IMR-90 (cell line): ENCODE measurements at regions not wholly inside any gene's neighbourhood (a gene's known extent, or its start where the extent isn't known, plus 50 kb on each side); places are given as distances from the start of the nearest gene placed in this dataset.

Experiments
- ATAC-seq: fragments of 200-7000 bp; cut with Tn5 transposase; 2 replicates; pipeline ENCODE4 v1.9.1; 2020; ENCODE audit warnings: low read depth, mild to moderate bottlenecking, moderate library complexity
- BruUV-seq: library from RNA; stranded (reverse); fragments of 400-500 nt; replicated peaks from 2 replicates; lab custom pipeline; 2021; lab: Mats Ljungman, UMichigan
- CTCF ChIA-PET: fragments of 300-600 bp; formaldehyde crosslinking; extraction: SDS; loops from one replicate; lab custom pipeline; 2021; ENCODE audit warnings: antibody characterized with exemption; lab: Yijun Ruan, JAX
- POLR2A ChIA-PET: fragments of 300-600 bp; sonication (Branson Sonifier 250); formaldehyde crosslinking; loops from one replicate; lab custom pipeline; 2022; ENCODE audit warnings: antibody characterized with exemption; ENCODE audit not compliant: unreplicated experiment; lab: Charles Lee
- DNase-seq: peaks from one replicate; pipeline ENCODE4 v3.0.0; 2013
- H2AFZ ChIP-seq: replicated peaks from 2 replicates; pipeline ENCODE3; 2013; ENCODE audit warnings: low read length, mild to moderate bottlenecking; ENCODE audit not compliant: poor library complexity
- H2AK5ac ChIP-seq: 2 replicates; pipeline ENCODE4 v1.6.1; 2013; ENCODE audit warnings: low read depth, low read length, inconsistent platforms
- H2AK9ac ChIP-seq: replicated peaks from 2 replicates; pipeline ENCODE3; 2013; ENCODE audit warnings: mild to moderate bottlenecking, low read depth, low read length, moderate library complexity; ENCODE audit not compliant: poor library complexity
- H2BK120ac ChIP-seq: 2 replicates; pipeline ENCODE4 v1.6.1; 2013; ENCODE audit warnings: low read depth, low read length, inconsistent platforms
- H2BK15ac ChIP-seq: 3 replicates; pipeline ENCODE4 v1.6.1; 2013; ENCODE audit warnings: low read depth, low read length, inconsistent platforms
- H2BK20ac ChIP-seq: 2 replicates; pipeline ENCODE4 v1.6.1; 2013; ENCODE audit warnings: low read depth, mild to moderate bottlenecking, inconsistent platforms, low read length, moderate library complexity
- H2BK5ac ChIP-seq: 2 replicates; pipeline ENCODE4 v1.6.1; 2013; ENCODE audit warnings: mild to moderate bottlenecking, low read depth, low read length, inconsistent platforms; ENCODE audit not compliant: poor library complexity, severe bottlenecking
- H3K14ac ChIP-seq: replicated peaks from 2 replicates; pipeline ENCODE4 v1.6.1; 2013; ENCODE audit warnings: low read depth, low read length, inconsistent platforms
- H3K18ac ChIP-seq: 2 replicates; pipeline ENCODE4 v1.6.1; 2013; ENCODE audit warnings: low read depth, low read length, control low read depth
- H3K23ac ChIP-seq: 2 replicates; pipeline ENCODE4 v1.6.1; 2013; ENCODE audit warnings: low read depth, low read length, inconsistent platforms
- H3K27ac ChIP-seq: 2 replicates; pipeline ENCODE4 v1.5.1; 2013; ENCODE audit warnings: mild to moderate bottlenecking, control low read depth, low read length; ENCODE audit not compliant: insufficient read depth
- H3K27me3 ChIP-seq: 2 replicates; pipeline ENCODE4 v1.6.1; 2013; ENCODE audit warnings: low read length; ENCODE audit not compliant: control insufficient read depth, insufficient read depth
- H3K36me3 ChIP-seq: 2 replicates; pipeline ENCODE4 v1.6.1; 2013; ENCODE audit warnings: low read length, mixed read lengths; ENCODE audit not compliant: control insufficient read depth, insufficient read depth
- H3K4ac ChIP-seq: 2 replicates; pipeline ENCODE4 v1.6.1; 2013; ENCODE audit warnings: low read depth, low read length, inconsistent platforms
- H3K4me1 ChIP-seq: 2 replicates; pipeline ENCODE4 v1.6.1; 2013; ENCODE audit warnings: low read length, mixed read lengths; ENCODE audit not compliant: control insufficient read depth, insufficient read depth
- H3K4me2 ChIP-seq: 2 replicates; pipeline ENCODE4 v1.6.1; 2013; ENCODE audit warnings: low read depth, mild to moderate bottlenecking, control low read depth, low read length, moderate library complexity
- H3K4me3 ChIP-seq: 2 replicates; pipeline ENCODE4 v1.5.1; 2013; ENCODE audit warnings: low read depth, mild to moderate bottlenecking, control low read depth, low read length, moderate library complexity; ENCODE audit not compliant: insufficient read depth
- H3K56ac ChIP-seq: 2 replicates; pipeline ENCODE4 v1.6.1; 2013; ENCODE audit warnings: low read length, inconsistent platforms; ENCODE audit not compliant: insufficient read depth; ENCODE audit errors: extremely low read depth
- H3K79me1 ChIP-seq, 2 experiments: 2 replicates each; pipeline ENCODE4 v1.6.1; 2013; ENCODE audit warnings: low read length in 2 of 2, inconsistent platforms in 1 of 2, low read depth in 1 of 2
- H3K9ac ChIP-seq: 2 replicates; pipeline ENCODE4 v1.6.1; 2013; ENCODE audit warnings: low read depth, low read length, control low read depth
- H3K9me1 ChIP-seq: 2 replicates; pipeline ENCODE4 v1.6.1; 2013; ENCODE audit warnings: low read length, inconsistent platforms; ENCODE audit not compliant: insufficient read depth
- H3K9me3 ChIP-seq: 2 replicates; pipeline ENCODE4 v1.6.1; 2013; ENCODE audit warnings: low read length; ENCODE audit not compliant: control insufficient read depth, insufficient read depth
- H4K20me1 ChIP-seq: 2 replicates; pipeline ENCODE4 v1.6.1; 2013; ENCODE audit warnings: low read length, inconsistent platforms; ENCODE audit not compliant: insufficient read depth
- H4K5ac ChIP-seq: 2 replicates; pipeline ENCODE4 v1.6.1; 2013; ENCODE audit warnings: mild to moderate bottlenecking, low read depth, low read length, control low read depth
- H4K8ac ChIP-seq, 2 experiments: 2 replicates each; pipeline ENCODE4 v1.6.1; 2013; ENCODE audit warnings: low read depth in 2 of 2, low read length in 2 of 2, control low read depth in 1 of 2, inconsistent platforms in 1 of 2
- H4K91ac ChIP-seq: 2 replicates; pipeline ENCODE4 v1.6.1; 2013; ENCODE audit warnings: low read depth, low read length, inconsistent platforms; ENCODE audit not compliant: insufficient read depth
- BHLHE40 ChIP-seq: fragments of 150-350 bp; IDR thresholded peaks from 2 replicates; pipeline ENCODE4 v1.6.1; 2016; ENCODE audit warnings: mild to moderate bottlenecking, low read depth, low read length
- CEBPB ChIP-seq: IDR thresholded peaks from 2 replicates; pipeline ENCODE4 v1.6.1; 2012; ENCODE audit warnings: low read depth, low read length, improper control_type of control experiment
- CHD1 ChIP-seq: IDR thresholded peaks from 2 replicates; pipeline ENCODE4 v1.6.1; 2012; ENCODE audit warnings: low read depth, low read length, improper control_type of control experiment
- FOS ChIP-seq: fragments of 150-350 bp; IDR thresholded peaks from 2 replicates; pipeline ENCODE4 v1.6.1; 2016; ENCODE audit warnings: low read depth, low read length
- MAFK ChIP-seq: IDR thresholded peaks from 2 replicates; pipeline ENCODE4 v1.6.1; 2012; ENCODE audit warnings: low read depth, low read length, improper control_type of control experiment
- MAZ ChIP-seq: IDR thresholded peaks from 2 replicates; pipeline ENCODE4 v1.6.1; 2012; ENCODE audit warnings: low read depth, mild to moderate bottlenecking, low read length, improper control_type of control experiment, moderate library complexity, borderline replicate concordance
- MXI1 ChIP-seq: IDR thresholded peaks from 2 replicates; pipeline ENCODE4 v1.6.1; 2012; ENCODE audit warnings: low read depth, mild to moderate bottlenecking, low read length, moderate library complexity, borderline replicate concordance
- NFE2L2 ChIP-seq: fragments of 150-350 bp; IDR thresholded peaks from 2 replicates; pipeline ENCODE4 v1.6.1; 2016; ENCODE audit warnings: low read depth, mild to moderate bottlenecking, low read length
- POLR2A ChIP-seq: IDR thresholded peaks from 2 replicates; pipeline ENCODE4 v1.6.1; 2012; ENCODE audit warnings: mild to moderate bottlenecking, low read depth, low read length
- RAD21 ChIP-seq: IDR thresholded peaks from 2 replicates; pipeline ENCODE4 v1.6.1; 2012; ENCODE audit warnings: low read length, improper control_type of control experiment
- RCOR1 ChIP-seq: IDR thresholded peaks from 2 replicates; pipeline ENCODE4 v1.6.1; 2012; ENCODE audit warnings: mild to moderate bottlenecking, low read length, improper control_type of control experiment; ENCODE audit not compliant: insufficient replicate concordance
- RFX5 ChIP-seq: IDR thresholded peaks from 2 replicates; pipeline ENCODE4 v1.8.0; 2012; ENCODE audit warnings: low read depth, mild to moderate bottlenecking, low read length, moderate library complexity
- SMC3 ChIP-seq: fragments of 150-350 bp; IDR thresholded peaks from 2 replicates; pipeline ENCODE4 v1.6.1; 2016; ENCODE audit warnings: low read depth, mild to moderate bottlenecking, antibody characterized with exemption, low read length, moderate library complexity
- WGBS, 2 experiments: methylation state at CpG; one replicate each; pipeline versions ENCODE4 v1.1.5 to v1.1.7; 2013; ENCODE audit warnings: missing lambda C conversion rate in 2 of 2; ENCODE audit not compliant: insufficient read length in 1 of 2; ENCODE audit errors: extremely low coverage in 2 of 2; 5-methylcytosine and 5-hydroxymethylcytosine counted together
- dilution Hi-C: fragments of 300-500 bp; cut with HindIII; formaldehyde crosslinking; loops from one replicate; pipeline ENCODE4 v1.14.3; 2018; ENCODE audit warnings: low sequenced_read_pairs; ENCODE audit not compliant: unreplicated experiment
- in situ Hi-C: fragments of 300-500 bp; cut with MboI; formaldehyde crosslinking; loops from 3 replicates; pipeline ENCODE4 v1.14.3; 2019; ENCODE audit warnings: low sequenced_read_pairs, inconsistent platforms, mixed read lengths
- intact Hi-C: fragments of 100-400 bp; cut with micrococcal nuclease; formaldehyde crosslinking; loops from 2 replicates; pipeline ENCODE4 v1.10.0; 2022
- TF ChIP-seq, protein P1 (sequence below): fragments of 150-350 bp; IDR thresholded peaks from 2 replicates; pipeline ENCODE4 v1.6.1; 2016; ENCODE audit warnings: low read depth, mild to moderate bottlenecking, low read length, moderate library complexity, borderline replicate concordance
- TF ChIP-seq, protein P2 (sequence below): fragments of 150-350 bp; IDR thresholded peaks from 2 replicates; pipeline ENCODE4 v1.6.1; 2017; ENCODE audit warnings: mild to moderate bottlenecking, antibody characterized with exemption, low read length, low read depth
- TF ChIP-seq, protein P3 (sequence below): conservative IDR thresholded peaks from 2 replicates; pipeline ENCODE4 v1.5.1; 2012; ENCODE audit warnings: mild to moderate bottlenecking, low read depth, low read length, improper control_type of control experiment

DNA sequence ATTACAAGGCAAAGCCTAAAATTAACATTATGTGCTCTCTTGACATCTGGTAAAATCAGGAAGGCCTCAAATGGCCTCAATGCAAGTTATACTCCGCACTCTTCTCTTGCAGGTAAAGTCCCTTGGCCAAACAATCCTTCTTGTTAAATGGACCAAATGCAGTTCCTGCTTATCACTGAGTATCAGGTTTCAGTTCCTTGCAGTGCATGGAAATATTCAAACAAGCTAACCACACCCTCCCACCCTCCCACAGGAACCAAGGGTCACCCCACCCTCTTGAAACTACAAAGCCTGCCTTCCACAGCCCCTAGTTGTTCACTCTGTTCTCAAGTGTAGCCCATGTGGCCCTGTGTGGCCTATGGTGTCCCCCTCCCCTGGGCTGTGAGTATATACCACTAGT, 171.9 kb upstream of the CADPS start:
- no peak overlapping the region for H4K8ac ChIP-seq
- no peak overlapping the region for H2AK5ac ChIP-seq
- no peaks in the 10 kb centered on the region for H3K79me1 ChIP-seq
- in situ Hi-C loops (no loop called here), dilution Hi-C loops (no loop called here), intact Hi-C loops (no loop called here)
- H3K9me3 ChIP-seq: peaks cover 4% of the 10 kb centered on the region; the same call in 1 of the 2 replicates
- no peaks in the 10 kb centered on the region for H3K9me1 ChIP-seq
- H3K27ac ChIP-seq: no peak overlapping the region
- H3K27me3 ChIP-seq: no peaks in the 10 kb centered on the region
- H3K23ac ChIP-seq: no peak overlapping the region
- WGBS, 2 experiments: 25% methylated on average over 1 of the region's 1 CpG; no CpG with 5 or more reads in 1 of the 2 experiments
- H3K4me1 ChIP-seq: no peaks in the 10 kb centered on the region
- H4K5ac ChIP-seq: no peak overlapping the region
- no peak overlapping the region for H2AK9ac ChIP-seq
- no TSS peak for BruUV-seq
- no peak overlapping the region for H2BK20ac ChIP-seq
- no peak overlapping the region for H3K18ac ChIP-seq
- H3K4me2 ChIP-seq: no peak overlapping the region
- ChIA-PET POLR2A (no interaction called here), CTCF (no interaction called here)
- no peak overlapping the region for H2BK5ac ChIP-seq
- no peak overlapping the region for H3K14ac ChIP-seq
- H4K20me1 ChIP-seq: no peaks in the 10 kb centered on the region
- no peak overlapping the region for H3K9ac ChIP-seq
- H3K36me3 ChIP-seq: no peaks in the 10 kb centered on the region
- no peak for TF ChIP-seq MAFK
- no peak for TF ChIP-seq NFE2L2
- no peak for TF ChIP-seq RFX5
- no peak for TF ChIP-seq BHLHE40
- TF ChIP-seq MAZ: no peak
- TF ChIP-seq, protein P1, sequence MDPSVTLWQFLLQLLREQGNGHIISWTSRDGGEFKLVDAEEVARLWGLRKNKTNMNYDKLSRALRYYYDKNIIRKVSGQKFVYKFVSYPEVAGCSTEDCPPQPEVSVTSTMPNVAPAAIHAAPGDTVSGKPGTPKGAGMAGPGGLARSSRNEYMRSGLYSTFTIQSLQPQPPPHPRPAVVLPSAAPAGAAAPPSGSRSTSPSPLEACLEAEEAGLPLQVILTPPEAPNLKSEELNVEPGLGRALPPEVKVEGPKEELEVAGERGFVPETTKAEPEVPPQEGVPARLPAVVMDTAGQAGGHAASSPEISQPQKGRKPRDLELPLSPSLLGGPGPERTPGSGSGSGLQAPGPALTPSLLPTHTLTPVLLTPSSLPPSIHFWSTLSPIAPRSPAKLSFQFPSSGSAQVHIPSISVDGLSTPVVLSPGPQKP: no peak
- no peak for TF ChIP-seq CEBPB
- no peak for TF ChIP-seq RCOR1
- TF ChIP-seq MXI1: no peak
- no peak for TF ChIP-seq SMC3
- TF ChIP-seq, protein P2, sequence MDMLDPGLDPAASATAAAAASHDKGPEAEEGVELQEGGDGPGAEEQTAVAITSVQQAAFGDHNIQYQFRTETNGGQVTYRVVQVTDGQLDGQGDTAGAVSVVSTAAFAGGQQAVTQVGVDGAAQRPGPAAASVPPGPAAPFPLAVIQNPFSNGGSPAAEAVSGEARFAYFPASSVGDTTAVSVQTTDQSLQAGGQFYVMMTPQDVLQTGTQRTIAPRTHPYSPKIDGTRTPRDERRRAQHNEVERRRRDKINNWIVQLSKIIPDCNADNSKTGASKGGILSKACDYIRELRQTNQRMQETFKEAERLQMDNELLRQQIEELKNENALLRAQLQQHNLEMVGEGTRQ: no peak
- TF ChIP-seq CHD1: no peak
- no peak for TF ChIP-seq RAD21
- TF ChIP-seq POLR2A: no peak
- TF ChIP-seq, protein P3, sequence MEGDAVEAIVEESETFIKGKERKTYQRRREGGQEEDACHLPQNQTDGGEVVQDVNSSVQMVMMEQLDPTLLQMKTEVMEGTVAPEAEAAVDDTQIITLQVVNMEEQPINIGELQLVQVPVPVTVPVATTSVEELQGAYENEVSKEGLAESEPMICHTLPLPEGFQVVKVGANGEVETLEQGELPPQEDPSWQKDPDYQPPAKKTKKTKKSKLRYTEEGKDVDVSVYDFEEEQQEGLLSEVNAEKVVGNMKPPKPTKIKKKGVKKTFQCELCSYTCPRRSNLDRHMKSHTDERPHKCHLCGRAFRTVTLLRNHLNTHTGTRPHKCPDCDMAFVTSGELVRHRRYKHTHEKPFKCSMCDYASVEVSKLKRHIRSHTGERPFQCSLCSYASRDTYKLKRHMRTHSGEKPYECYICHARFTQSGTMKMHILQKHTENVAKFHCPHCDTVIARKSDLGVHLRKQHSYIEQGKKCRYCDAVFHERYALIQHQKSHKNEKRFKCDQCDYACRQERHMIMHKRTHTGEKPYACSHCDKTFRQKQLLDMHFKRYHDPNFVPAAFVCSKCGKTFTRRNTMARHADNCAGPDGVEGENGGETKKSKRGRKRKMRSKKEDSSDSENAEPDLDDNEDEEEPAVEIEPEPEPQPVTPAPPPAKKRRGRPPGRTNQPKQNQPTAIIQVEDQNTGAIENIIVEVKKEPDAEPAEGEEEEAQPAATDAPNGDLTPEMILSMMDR: no peak
- no peak for TF ChIP-seq FOS
- H3K4me3 ChIP-seq: no peak overlapping the region
- H2BK120ac ChIP-seq: no peak overlapping the region
- no peak overlapping the region for H2AFZ ChIP-seq
- ATAC-seq: no peak
- no peak overlapping the region for H3K56ac ChIP-seq
- H4K91ac ChIP-seq: no peak overlapping the region
- H3K4ac ChIP-seq: no peak overlapping the region
- H2BK15ac ChIP-seq: no peak overlapping the region
- no peak for DNase-seq
